MM.1S (cell line): ENCODE measurements at regions not wholly inside any gene's neighbourhood (a gene's known extent, or its start where the extent isn't known, plus 50 kb on each side); places are given as distances from the start of the nearest gene placed in this dataset.

Experiments used
- CTCF ChIP-seq: fragments of 300-600 bp; sonication (generic); IDR thresholded peaks from 2 replicates; pipeline ENCODE4 v1.5.1; 2016; ENCODE audit warnings: antibody characterized with exemption, low read length, mixed read lengths
- EZH2 ChIP-seq: fragments of 300-600 bp; sonication (generic); optimal IDR thresholded peaks from 2 replicates; pipeline ENCODE3; 2017; ENCODE audit warnings: low read depth, mild to moderate bottlenecking, antibody characterized with exemption, low read length, mixed read lengths
- EZH2phosphoT487 ChIP-seq: fragments of 300-600 bp; sonication (generic); IDR thresholded peaks from 2 replicates; pipeline ENCODE4 v1.6.1; 2018; ENCODE audit warnings: antibody characterized with exemption, low read length

- TF ChIP-seq CTCF: peak; percentile 17; the same call in 1 of the 2 replicates
- TF ChIP-seq EZH2: no peak
- TF ChIP-seq EZH2phosphoT487: no peak
Measured at GRCh38 chr11:29634244-29634643, 382.6 kb downstream of the KCNA4 start.
